Activated T-cell treated with anti-CD3 and anti-CD28 coated beads, Interleukin-2, amount 50 U/mL, for 48 hours (primary cell): ENCODE measurements at regions not wholly inside any gene's neighbourhood (a gene's known extent, or its start where the extent isn't known, plus 50 kb on each side); places are given as distances from the start of the nearest gene placed in this dataset.

Experiments used
- DNase-seq, 2 experiments: peaks; one replicate each; pipeline ENCODE4 v3.0.0-alpha.2; 2020

DNA sequence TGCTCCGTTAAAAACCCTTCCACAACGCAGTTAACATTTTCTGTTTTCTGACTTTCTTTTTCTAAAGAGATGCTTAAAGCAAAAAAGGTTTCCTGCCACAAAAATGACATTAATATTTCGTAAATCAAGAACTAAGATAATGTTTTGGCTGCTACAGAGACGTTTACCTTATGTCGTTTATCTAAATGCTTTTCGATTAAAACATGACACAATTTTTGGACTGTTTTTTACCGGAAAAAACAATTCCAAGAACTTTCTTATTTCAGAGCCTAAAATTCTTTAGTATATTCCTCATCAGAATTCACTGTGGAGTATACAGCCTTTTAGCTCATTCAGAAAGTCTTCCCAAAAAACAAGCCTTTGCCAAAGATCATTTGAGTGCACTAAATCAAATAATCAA, 278.0 kb upstream of the TCF4 start:
- no peak for DNase-seq

DNA sequence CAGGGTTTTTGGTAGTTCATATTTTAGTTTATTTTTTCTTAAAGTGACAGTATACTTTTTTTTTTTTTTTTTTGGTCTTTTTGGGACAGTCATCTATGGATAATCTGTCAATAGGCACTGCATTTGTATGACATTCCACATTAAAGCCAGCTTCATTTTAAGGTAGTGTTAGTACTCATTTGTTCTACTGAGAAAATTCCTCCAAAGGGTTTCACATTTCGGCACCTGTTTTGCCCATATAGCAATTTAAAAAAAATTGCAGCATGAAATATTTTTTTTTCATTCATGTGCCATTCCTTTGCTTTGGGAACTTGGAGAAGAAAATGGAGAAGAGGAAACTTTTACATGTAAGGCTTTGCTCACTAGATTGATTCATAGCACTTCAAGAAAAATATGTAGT, 276.3 kb upstream of the TCF4 start:
- no peak for DNase-seq

GRCh38 chr18:55863876-55864275, 275.9 kb upstream of the TCF4 start:
- no peak for DNase-seq

GRCh38 chr18:55863391-55863706, 275.4 kb upstream of the TCF4 start:
- no peak for DNase-seq

DNA sequence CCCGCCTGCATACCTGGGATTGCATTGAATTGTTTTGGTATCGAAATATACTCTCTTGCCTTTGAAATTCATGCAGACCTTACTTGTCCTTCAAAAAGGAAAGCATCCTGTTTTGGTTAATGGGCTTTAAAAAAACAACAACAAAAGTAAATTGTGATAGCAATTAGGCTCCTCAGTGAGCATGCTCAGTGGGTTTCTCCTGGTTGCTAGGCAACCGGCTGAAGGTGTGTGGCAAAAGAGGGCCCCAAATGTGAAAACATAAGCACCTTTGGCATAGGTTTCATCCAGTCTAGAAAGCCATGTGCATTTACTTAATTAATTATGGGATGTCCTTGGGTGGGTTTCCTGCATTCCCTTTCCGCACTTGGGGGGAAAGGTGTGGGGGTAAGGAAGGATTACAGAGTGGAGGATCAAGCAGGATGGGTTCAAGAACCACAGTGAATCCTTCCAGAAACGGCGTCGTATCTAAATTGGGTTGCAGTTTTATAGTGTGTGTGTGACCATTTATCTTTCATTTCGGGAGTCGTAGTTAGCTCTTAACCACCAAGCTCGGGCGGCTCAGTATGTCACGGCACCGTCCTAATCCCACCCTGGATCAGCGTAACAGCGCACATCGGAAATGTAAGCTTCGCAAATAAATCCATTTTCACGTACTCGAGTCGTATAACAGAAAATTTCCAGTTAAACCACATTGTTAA, 274.9 kb upstream of the TCF4 start:
- no peak for DNase-seq

GRCh38 chr18:55861266-55861665, 273.3 kb upstream of the TCF4 start:
- no peak for DNase-seq

DNA sequence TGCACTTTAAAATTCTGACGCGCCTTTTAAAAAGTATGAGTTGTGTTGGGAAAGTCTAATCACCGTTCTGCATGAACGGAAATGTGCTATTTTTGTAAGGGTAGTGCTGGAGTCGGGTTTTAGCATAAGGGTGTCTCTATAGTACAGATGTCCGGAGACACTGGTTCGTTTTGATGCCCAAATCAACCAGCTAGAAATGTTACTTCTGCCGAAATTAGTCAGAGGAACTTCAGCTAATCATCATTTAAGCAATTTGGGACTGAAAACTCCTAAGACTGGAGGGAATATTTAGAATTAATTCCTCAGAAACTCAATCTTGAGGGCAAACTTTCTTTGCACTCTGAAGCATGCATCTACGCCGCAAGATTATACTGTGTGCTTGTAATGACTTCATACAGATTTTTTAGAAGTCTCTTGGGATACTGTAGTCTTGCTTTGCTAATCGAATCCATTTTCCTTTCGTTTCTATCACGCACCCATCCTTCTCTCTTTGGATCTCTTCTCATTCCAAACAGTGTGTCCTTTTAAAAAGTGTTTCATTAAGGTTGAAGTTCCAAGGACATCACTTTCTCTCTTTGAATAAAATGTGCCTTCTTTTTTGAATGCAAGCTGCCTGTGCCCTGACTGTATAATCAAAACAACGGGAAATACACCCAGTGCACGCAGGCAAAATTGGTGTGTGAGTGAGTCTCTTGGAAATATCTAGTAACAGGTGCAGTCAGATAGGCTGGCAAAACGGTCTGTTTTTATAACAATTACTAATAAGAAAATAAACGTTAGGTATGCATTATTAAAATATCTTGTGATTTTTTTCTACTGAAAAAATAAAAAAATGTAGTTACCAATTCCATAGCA, 270.9 kb upstream of the TCF4 start:
- DNase-seq, result no peak

DNA sequence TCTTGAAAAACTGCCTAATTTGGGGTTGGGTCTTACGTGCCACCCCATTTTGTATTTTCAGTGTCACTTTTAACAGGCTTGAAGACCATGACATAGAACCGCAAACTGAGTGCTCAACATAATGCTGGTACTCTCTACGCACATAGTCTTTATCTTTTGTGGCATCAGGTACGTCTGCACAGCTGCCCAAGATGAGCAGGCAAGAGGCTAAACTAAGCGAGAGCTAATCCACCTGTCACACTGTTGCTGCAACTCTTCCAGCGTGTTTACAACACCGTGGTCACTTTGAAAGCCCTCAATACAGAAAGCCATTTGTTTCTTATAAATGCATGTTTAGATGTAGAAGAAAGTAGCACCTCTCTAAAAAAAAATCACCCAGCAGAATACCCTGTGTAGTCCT, 270.0 kb upstream of the TCF4 start:
- no peak for DNase-seq

GRCh38 chr18:55857409-55857808, 269.4 kb upstream of the TCF4 start:
- DNase-seq, result no peak

DNA sequence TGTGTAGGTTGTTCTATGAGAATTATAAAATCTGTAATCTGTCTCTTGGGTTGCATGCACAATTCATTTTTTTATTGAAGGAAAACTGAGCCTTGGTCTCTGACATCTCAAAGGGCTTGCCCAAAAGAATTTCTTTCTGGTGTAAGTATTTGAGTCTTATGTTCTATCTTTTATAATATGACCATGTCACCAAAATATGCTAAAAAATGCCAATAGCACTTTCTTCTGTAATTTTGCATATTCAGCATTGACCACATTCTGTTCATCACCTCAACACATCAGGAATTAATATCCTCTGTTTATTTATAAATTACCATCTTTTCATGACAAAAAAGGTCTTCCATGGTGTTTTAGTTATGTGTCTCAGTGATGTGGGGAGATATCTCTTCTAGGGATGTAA, 268.7 kb upstream of the TCF4 start:
- DNase-seq, result no peak

GRCh38 chr18:55856229-55856628, 268.2 kb upstream of the TCF4 start:
- DNase-seq, result no peak

DNA sequence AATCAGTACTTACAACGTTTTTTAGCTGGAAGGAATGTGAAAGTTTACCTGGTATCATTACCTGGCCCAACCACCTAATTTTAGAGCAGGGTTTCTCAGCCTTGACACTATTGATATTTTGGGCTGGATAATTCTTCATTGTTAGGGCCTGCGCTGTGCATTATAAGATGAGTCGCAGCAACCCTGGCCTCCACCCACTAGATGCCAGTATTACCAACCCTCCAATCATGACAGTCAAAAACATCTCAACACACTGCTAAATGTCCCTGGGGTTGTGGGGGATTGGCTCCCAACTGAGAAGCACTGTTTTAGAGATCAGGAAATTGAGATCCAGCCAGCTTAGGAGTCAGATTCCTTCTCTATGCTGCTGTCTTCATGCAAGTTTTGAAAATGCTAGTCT, 265.3 kb upstream of the TCF4 start:
- DNase-seq, result no peak

DNA sequence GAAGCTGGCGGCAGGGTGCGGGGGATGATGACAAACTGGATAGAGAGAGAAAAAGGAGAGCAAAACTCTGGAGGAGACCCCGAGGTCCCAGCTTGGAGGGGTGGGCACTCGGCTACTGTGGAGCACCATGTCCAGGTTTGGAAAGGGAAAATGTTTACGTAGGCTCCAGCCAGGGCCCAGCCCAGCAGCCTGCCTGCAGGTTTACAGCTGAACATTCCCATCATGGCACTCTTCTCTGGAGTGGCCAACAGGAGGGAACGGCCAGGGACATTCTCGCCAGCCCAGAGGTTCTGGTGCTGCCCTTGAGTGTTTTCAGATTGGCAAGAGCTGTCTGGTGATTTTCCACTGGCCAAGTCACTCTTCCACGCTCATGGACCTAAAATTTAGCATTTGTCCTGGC, 262.9 kb upstream of the TCF4 start:
- no peak for DNase-seq

- DNase-seq, result no peak
Observed at GRCh38 chr18:55849391-55849790, 261.4 kb upstream of the TCF4 start.

- DNase-seq, result no peak
Observed at GRCh38 chr18:55847960-55848359, 260.0 kb upstream of the TCF4 start.

GRCh38 chr18:55845221-55845620, 257.2 kb upstream of the TCF4 start:
- no peak for DNase-seq

DNA sequence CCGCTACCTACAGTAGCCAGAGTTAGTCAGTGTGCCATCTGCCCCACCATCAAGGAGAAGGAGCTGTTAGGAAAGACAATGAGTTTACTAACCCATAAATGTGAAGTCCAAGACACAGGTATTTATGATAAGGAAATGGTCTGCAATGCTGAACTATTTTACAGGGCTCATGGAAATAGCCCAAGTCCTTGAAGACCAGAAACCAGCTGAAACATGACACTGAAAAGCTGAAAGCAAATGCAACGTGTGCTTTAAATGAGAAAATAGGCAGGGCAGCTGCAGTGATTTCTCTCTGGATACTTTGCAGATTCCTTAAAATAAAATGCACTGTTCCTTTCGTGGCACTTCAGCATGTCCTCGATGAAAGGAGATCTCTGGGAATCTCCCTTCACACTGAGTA, 256.4 kb upstream of the TCF4 start:
- no peak for DNase-seq

DNA sequence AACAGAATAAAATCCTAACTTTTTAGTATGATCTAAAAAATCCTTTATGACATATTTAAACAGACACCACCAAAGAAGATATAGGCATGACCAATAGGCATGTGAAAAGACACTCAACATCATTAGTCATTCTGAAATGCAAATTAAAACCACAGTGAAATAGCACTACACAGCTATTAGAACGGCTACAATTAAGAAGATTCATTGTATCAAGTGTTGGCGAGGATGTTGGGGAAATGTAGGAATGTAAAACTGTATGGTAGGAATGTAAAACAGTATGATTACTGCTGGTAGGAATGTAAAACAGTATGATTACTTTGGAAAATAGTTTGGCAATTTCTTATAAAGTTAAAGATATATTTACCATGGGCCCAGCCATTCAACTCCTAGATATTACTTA, 253.3 kb upstream of the TCF4 start:
- no peak for DNase-seq

DNA sequence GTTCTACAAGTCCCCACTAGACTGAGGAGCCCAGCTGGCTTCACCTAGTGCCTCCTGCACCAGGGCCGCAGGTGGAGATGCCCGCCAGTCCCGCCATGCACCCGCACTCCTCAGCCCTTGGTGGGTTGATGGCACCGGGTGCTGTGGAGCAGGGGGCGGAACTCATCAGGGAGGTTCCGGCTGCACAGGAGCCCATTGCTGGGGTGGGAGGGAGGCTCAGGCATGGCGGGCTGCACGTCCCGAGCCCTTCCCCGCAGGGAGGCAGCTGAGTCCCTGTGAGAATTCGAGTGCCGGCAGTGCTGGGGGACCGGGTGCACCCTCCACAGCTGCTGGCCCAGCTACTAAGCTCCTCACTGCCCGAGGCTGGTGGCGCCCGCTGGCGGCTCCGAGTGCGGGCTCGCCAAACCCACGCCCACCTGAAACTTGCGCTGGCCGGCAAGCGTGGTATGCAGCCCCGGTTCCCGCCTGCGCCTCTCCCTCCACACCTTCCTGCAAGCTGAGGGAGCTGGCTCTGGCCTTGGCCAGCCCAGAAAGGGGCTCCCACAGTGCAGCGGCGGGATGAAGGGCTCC, 252.7 kb upstream of the TCF4 start:
- no peak for DNase-seq

DNA sequence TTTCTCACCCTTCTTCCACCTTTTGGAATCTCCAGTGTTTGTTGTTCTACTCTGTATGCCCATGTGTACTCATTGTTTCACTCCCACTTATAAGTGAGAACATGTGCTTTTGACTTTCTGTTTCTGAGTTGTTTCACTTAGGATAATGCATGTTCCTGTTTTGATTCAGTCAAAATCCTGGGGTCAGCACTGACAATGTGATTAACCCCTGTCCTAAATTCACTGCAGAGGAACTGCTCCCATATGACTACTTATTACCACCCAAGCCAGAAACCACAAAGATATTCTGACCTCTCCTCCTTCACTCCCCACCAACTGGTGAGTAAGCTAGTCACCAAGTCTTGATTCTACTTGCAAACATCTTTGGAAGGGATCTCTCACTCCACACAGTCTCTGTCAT, 251.4 kb upstream of the TCF4 start:
- DNase-seq, result no peak

DNA sequence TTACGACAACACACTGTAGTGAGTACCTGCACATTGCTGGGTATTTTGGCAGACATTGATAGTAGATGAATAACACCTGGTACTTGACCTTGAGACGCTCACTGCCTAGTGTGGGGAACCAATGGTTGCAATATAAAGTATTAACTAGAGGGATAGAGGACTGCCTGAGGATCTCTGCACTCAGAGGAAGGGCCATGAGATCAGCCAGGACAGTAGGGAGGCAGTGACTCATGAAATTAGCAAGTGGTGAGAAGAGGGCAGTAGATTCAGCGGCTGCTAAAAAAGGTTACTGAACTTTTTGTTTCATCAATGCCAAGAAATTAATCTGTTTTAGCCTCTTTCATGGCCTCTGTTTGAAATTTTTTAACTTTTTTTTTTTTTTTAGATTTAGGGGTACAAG, 250.8 kb upstream of the TCF4 start:
- no peak for DNase-seq

DNA sequence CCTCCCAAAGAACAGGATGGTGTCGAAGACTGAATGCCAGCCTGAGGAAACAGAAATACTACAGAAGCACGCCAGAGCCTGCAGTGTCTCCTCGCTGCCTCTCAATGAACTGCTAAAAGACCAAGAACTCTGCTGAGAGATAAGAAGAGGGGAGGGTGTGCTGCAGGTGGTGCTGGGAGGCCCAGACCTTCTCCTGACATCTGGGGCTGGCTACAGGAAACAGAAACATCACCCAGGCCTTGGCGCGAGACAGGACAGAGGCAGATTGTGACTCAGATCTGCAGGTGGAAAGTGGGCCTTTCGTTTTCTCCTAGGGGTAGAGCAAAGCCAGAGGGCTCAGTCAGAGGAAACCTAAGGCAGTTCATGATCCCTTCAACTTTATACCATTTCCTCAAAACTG, 250.3 kb upstream of the TCF4 start:
- no peak for DNase-seq

- no peak for DNase-seq
Observed at GRCh38 chr18:55833543-55833942, 245.6 kb upstream of the TCF4 start.

DNA sequence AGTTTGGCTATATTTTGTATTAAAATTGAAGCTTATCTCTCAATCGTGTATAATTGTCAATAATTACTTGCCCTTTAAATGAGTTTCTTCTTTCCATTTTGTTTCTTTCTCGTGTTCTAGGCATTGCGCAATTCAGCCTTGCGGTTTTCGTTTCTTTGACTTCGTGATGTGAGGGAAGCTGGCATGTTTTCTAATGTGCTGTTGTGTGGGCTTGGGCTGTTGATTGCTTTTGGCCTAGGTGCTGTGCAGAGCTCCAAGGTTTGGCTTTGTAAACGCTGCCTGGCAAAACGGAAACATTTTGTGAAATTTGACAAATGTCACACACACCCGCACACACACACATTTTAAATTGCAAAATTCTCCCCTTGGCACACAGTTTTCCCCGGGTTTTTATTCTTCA, 242.6 kb upstream of the TCF4 start:
- no peak for DNase-seq

DNA sequence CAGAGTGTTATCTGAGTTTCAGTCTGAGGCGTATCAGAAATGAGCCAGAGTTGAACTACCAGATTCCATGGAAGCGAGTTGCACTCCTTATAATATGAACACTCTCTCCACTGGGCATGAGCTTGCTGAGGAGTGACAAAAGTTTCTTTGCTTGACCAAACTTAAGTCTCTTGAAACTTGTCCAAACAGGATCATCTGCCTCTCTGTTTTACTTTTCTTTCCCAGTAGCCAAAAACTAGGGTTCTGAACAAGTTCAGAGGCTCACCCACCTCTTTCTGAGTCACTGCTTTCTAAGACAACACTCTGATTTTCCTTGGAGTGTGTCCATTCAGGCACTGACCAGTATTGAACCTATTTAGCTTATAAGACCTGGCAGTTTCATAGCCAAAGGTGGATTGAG, 233.2 kb upstream of the TCF4 start:
- DNase-seq, result no peak
